ENCODE measurements at regions not wholly inside any gene's neighbourhood (a gene's known extent, or its start where the extent isn't known, plus 50 kb on each side); places are given as distances from the start of the nearest gene placed in this dataset.

GRCh38 chr2:198297350-198297749, 493.0 kb downstream of the PLCL1 start:
- no peak for TF ChIP-seq CTCF (IDR thresholded peaks at IDR 0.05)
- TF ChIP-seq ZFX (IDR thresholded peaks at IDR 0.05; ENCODE audit: borderline replicate concordance), result no peak

Data from 22Rv1 (cell line).